IPS DF 6.9 (cell line): ENCODE measurements at regions not wholly inside any gene's neighbourhood (a gene's known extent, or its start where the extent isn't known, plus 50 kb on each side); places are given as distances from the start of the nearest gene placed in this dataset.

ENCODE experiments used
- DNase-seq: peaks from one replicate; pipeline ENCODE4 v3.0.0-alpha.2; 2013; ENCODE audit warnings: low read depth, low spot score
- H3K27ac ChIP-seq: one replicate; pipeline ENCODE4 v1.5.1; 2013; ENCODE audit warnings: low read length, control low read depth
- H3K27me3 ChIP-seq: 2 replicates; pipeline ENCODE4 v1.6.1; 2013; ENCODE audit warnings: mild to moderate bottlenecking, low read length; ENCODE audit not compliant: control insufficient read depth, insufficient read depth
- H3K36me3 ChIP-seq: 2 replicates; pipeline ENCODE4 v1.6.1; 2013; ENCODE audit warnings: low read length; ENCODE audit not compliant: control insufficient read depth, insufficient read depth
- H3K4me1 ChIP-seq: 2 replicates; pipeline ENCODE4 v1.6.1; 2013; ENCODE audit warnings: low read length; ENCODE audit not compliant: control insufficient read depth, insufficient read depth
- H3K4me3 ChIP-seq: 2 replicates; pipeline ENCODE4 v1.5.1; 2013; ENCODE audit warnings: mild to moderate bottlenecking, low read length
- H3K9me3 ChIP-seq: 2 replicates; pipeline ENCODE4 v1.6.1; 2013; ENCODE audit warnings: low read length, inconsistent platforms; ENCODE audit not compliant: control insufficient read depth, insufficient read depth
- WGBS: extraction: QIAGEN DNeasy Blood & Tissue Kit; methylation state at CpG from one replicate; pipeline ENCODE4 v1.1.7; 2013; ENCODE audit warnings: mixed read lengths, missing lambda C conversion rate; ENCODE audit not compliant: insufficient read length, insufficient coverage; 5-methylcytosine and 5-hydroxymethylcytosine counted together

GRCh38 chr18:67670024-67670543 is 153.6 kb upstream of the DSEL start:
- H3K9me3 ChIP-seq: no peaks in the 10 kb centered on the region
- no peaks in the 10 kb centered on the region for H3K27me3 ChIP-seq
- no peak overlapping the region for H3K4me3 ChIP-seq
- no CpG with 5 or more reads among the region's 2 CpGs for WGBS
- no peaks in the 10 kb centered on the region for H3K4me1 ChIP-seq
- H3K36me3 ChIP-seq: no peaks in the 10 kb centered on the region
- no peak for DNase-seq
- H3K27ac ChIP-seq: no peak overlapping the region

- Histone ChIP-seq H3K9me3 (no peaks in the 10 kb centered on the region), H3K27me3 (no peaks in the 10 kb centered on the region), H3K36me3 (no peaks in the 10 kb centered on the region), H3K4me3 (no peak overlapping the region), H3K4me1 (no peaks in the 10 kb centered on the region), H3K27ac (no peak overlapping the region)
- WGBS: no CpG with 5 or more reads among the region's 4 CpGs
- DNase-seq: no peak
These were observed 148.7 kb upstream of the DSEL start for GRCh38 chr18:67665266-67665665.

GRCh38 chr18:67662996-67663395 is 146.5 kb upstream of the DSEL start:
- Histone ChIP-seq H3K27me3 (no peaks in the 10 kb centered on the region), H3K9me3 (no peaks in the 10 kb centered on the region), H3K36me3 (no peaks in the 10 kb centered on the region), H3K27ac (no peak overlapping the region), H3K4me3 (no peak overlapping the region), H3K4me1 (no peaks in the 10 kb centered on the region)
- no peak for DNase-seq

- DNase-seq: no peak
- Histone ChIP-seq H3K36me3 (no peaks in the 10 kb centered on the region), H3K4me3 (no peak overlapping the region), H3K27ac (no peak overlapping the region), H3K27me3 (no peaks in the 10 kb centered on the region), H3K4me1 (no peaks in the 10 kb centered on the region), H3K9me3 (no peaks in the 10 kb centered on the region)
- no CpG with 5 or more reads among the region's 2 CpGs for WGBS
These were observed 145.0 kb upstream of the DSEL start for GRCh38 chr18:67661555-67661954.

GRCh38 chr18:67654101-67654500 is 137.6 kb upstream of the DSEL start:
- no CpG with 5 or more reads among the region's 4 CpGs for WGBS
- Histone ChIP-seq H3K9me3 (no peaks in the 10 kb centered on the region), H3K4me1 (no peaks in the 10 kb centered on the region)

GRCh38 chr18:67652288-67652687 is 135.8 kb upstream of the DSEL start:
- Histone ChIP-seq H3K9me3 (no peaks in the 10 kb centered on the region), H3K36me3 (no peaks in the 10 kb centered on the region), H3K4me1 (no peaks in the 10 kb centered on the region), H3K27me3 (no peaks in the 10 kb centered on the region), H3K27ac (no peak overlapping the region), H3K4me3 (no peak overlapping the region)
- no CpG with 5 or more reads among the region's 1 CpG for WGBS
- no peak for DNase-seq

More at GRCh38 chr18:67654101-67654500, 137.6 kb upstream of the DSEL start:
- H3K4me3 ChIP-seq: no peak overlapping the region
- H3K27ac ChIP-seq: no peak overlapping the region
- no peaks in the 10 kb centered on the region for H3K36me3 ChIP-seq
- no peaks in the 10 kb centered on the region for H3K27me3 ChIP-seq
- no peak for DNase-seq

- DNase-seq: no peak
- no peaks in the 10 kb centered on the region for H3K27me3 ChIP-seq
- H3K9me3 ChIP-seq: no peaks in the 10 kb centered on the region
- WGBS: no CpG with 5 or more reads among the region's 4 CpGs
- no peaks in the 10 kb centered on the region for H3K4me1 ChIP-seq
- no peak overlapping the region for H3K27ac ChIP-seq
- no peak overlapping the region for H3K4me3 ChIP-seq
- no peaks in the 10 kb centered on the region for H3K36me3 ChIP-seq
These were observed 134.9 kb upstream of the DSEL start for GRCh38 chr18:67651438-67651837.

GRCh38 chr18:67650686-67651385 is 134.3 kb upstream of the DSEL start:
- H3K36me3 ChIP-seq: no peaks in the 10 kb centered on the region
- H3K4me3 ChIP-seq: no peak overlapping the region
- WGBS: no CpG with 5 or more reads among the region's 6 CpGs
- no peak overlapping the region for H3K27ac ChIP-seq
- no peak for DNase-seq
- H3K9me3 ChIP-seq: no peaks in the 10 kb centered on the region
- H3K27me3 ChIP-seq: no peaks in the 10 kb centered on the region
- H3K4me1 ChIP-seq: no peaks in the 10 kb centered on the region

GRCh38 chr18:67646890-67647289 is 130.4 kb upstream of the DSEL start:
- H3K27me3 ChIP-seq: no peaks in the 10 kb centered on the region
- no peaks in the 10 kb centered on the region for H3K9me3 ChIP-seq
- H3K4me1 ChIP-seq: no peaks in the 10 kb centered on the region
- H3K4me3 ChIP-seq: no peak overlapping the region
- H3K36me3 ChIP-seq: no peaks in the 10 kb centered on the region
- DNase-seq: no peak
- no peak overlapping the region for H3K27ac ChIP-seq
- no CpG with 5 or more reads among the region's 2 CpGs for WGBS

GRCh38 chr18:67644226-67644625 is 127.7 kb upstream of the DSEL start:
- no peak for DNase-seq
- Histone ChIP-seq H3K27ac (no peak overlapping the region), H3K4me1 (no peaks in the 10 kb centered on the region), H3K36me3 (no peaks in the 10 kb centered on the region), H3K9me3 (no peaks in the 10 kb centered on the region), H3K27me3 (no peaks in the 10 kb centered on the region), H3K4me3 (no peak overlapping the region)
- no CpG with 5 or more reads among the region's 2 CpGs for WGBS

- H3K4me3 ChIP-seq: no peak overlapping the region
- no CpG with 5 or more reads among the region's 2 CpGs for WGBS
- no peaks in the 10 kb centered on the region for H3K27me3 ChIP-seq
- no peaks in the 10 kb centered on the region for H3K9me3 ChIP-seq
- peaks cover 2% of the 10 kb centered on the region; the same call in 1 of the 2 replicates for H3K4me1 ChIP-seq
- no peaks in the 10 kb centered on the region for H3K36me3 ChIP-seq
- H3K27ac ChIP-seq: no peak overlapping the region
- no peak for DNase-seq
These were observed 123.4 kb upstream of the DSEL start for GRCh38 chr18:67639872-67640271.
